Islet of Langerhans (tissue), 1 donor: ENCODE measurements at regions not wholly inside any gene's neighbourhood (a gene's known extent, or its start where the extent isn't known, plus 50 kb on each side); places are given as distances from the start of the nearest gene placed in this dataset.

Experiments used
- FAIRE-seq: peaks from one replicate; lab custom pipeline; 2011; peaks lifted over from hg19 to GRCh38; lab: Jason Lieb, UNC

DNA sequence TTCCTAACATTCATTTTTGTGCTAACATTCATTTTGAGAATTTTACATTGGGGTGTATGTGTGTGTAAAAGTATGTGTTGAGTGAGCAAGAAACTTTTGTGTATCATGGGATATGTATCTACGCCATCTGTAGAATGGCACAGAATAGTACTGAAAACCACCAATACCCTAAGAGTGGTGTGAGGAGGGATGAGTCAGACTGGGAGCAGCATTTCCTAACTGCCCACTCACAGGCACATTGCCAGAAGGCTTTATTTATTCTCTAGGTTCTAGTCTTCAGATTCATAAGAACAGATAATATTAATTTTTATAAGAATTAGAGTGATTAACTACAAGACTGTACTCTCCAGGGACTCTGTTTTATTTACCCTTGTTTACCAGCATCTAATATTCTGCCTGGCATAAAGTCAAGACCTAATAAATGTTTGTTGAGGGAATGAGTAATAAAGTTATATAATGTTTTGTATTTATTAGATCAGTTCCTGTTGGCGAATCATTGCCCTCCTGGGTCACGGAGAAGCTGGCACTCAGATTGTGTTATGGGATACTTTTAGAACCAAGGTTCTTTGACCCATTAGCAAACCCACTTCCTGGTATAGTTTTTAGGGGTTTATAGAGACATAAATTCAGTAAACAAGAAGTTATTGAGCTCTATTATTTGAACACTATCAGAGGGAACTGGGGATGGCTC, 159.1 kb upstream of the PPP2R2B start:
- FAIRE-seq: no peak

DNA sequence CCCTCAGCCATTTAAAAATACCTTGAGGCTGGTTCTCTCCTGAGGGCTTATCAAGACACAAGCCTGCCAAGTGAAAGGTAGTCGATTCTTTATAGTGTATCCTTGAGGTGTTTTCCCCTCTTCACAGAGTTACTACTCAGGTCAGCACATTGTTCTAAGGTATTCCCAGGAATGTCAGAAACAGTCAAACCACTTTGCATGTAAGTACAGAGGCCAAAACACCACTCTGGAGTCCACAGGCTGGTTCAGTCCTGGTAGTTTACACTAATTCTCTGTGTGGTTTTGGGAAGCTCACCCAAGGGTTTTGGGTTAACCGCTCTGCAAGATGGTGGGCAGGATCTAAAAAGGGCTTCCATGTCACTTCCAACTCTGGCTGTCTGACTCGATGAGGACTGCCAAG, 162.3 kb upstream of the PPP2R2B start:
- no peak for FAIRE-seq

DNA sequence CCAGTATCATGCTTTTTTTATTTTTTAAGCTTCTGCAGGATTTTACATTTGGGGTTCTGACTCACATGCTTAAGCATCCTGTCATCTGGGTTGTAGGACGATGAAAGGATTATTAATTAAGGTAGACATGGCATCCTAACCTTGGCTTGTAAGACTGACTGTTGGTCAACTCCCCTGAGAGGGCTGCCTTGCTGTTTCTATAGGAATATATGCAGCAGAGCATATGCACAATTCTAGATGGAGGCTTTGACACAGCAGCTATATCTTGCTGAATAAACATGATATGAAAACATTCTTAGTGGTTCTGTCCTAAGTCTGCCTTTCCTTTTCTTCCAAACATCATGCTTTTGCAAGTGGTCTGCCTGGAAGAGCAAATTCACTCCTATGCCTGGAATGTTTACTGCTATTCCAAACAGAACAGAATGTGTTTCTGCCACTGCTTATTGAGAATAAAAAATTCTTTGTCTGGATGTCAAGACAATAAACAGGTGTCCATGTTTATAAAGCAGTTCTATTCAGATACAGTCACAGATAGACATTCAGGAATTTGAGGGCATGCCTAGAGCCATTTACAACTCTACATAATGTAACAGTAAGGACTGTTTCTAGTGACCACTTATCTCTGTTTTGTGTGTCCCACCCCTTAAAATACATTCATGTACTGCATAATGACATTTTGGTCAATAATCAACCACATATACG, 166.2 kb upstream of the PPP2R2B start:
- no peak for FAIRE-seq

DNA sequence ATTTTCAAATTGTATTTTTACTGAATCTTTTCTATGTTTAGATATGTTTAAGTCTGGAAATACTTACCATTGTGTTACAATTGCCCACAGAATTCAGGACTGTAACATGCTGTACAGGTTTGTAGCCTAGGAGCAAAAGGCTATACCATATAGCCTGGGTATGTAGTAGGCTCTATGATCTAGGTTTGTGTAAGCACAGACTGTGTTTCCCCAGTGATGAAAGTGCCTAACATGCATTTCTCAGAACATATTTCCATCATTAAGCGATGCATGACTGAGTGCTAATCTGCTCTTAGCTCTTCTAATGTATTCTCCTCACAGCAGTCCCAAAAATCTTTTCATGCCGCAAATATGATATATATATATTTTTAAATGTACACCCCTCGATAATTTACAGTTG, 166.7 kb upstream of the PPP2R2B start:
- FAIRE-seq: no peak

DNA sequence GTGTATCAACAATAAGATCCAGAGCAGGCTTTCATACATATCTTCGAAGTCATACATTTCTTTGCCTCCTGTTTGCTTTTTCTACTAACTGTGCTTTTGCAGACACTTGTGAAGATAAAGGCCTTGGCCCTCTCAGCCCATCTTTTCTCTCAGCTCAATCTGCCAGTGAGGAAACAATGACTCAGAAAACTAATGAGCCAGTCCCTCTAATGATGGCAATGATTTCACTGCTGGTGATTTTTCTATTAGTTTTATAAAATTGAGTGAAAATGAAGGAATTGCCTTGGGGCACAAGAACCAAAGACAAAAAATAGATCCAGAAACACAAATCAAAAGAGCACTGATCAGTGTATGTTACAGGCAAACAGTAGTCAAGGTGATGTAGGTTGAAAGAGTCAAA, 167.7 kb upstream of the PPP2R2B start:
- FAIRE-seq: no peak

DNA sequence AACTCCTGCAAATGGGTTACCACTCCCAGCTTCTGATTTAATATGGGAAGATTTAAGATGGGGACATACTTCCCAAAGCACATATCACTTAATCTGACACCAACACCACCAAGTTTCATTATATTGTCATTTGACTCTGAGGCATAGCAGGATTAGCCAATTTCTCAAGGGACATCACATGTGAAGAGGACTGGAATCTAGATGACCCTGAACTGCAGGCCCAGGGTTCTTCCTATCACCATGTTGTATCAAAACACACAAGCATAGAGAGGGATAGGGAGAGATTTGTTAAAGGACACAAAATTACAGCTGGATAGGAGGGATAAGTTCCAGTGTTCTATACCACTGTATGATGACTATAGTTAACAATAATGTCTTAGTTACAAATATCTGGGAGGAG, 168.3 kb upstream of the PPP2R2B start:
- FAIRE-seq: no peak

DNA sequence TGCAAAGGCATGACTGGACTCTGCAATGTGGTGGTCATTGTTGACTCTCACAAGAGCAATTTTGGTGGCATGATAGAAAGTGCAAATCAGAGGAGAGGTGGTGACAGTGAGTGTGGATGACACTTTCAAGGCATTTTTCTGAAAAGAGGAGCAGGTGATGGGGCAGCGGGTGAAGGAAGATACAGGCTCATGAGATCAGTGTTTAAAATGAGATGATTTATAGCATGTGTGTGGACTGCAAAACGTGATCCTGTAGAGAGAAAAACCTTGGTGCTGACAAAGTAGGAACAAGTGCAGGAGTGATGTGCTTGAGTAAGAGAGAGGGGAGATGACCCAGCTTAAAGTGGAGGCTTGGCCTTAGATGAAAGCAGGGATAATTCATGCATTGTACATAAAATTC, 171.2 kb upstream of the PPP2R2B start:
- FAIRE-seq: no peak

DNA sequence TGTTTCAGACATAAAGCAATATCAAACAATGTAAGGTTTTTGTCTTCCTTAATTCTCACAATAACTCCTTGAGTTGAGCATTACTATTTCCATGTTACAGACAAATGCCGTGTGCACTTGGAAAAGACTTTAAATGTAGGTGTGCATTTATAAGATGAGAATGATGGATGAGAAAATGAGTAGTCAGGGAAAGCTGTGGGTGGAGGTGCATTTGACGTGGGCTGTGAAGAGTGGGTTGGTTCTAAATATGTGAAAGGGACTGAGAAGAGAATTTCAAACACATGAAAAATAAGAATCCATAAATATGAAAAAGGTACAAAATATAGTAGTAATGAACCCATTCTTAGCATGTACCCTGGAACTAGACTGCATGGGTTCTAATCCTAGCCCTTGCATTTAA, 171.6 kb upstream of the PPP2R2B start:
- FAIRE-seq: no peak

DNA sequence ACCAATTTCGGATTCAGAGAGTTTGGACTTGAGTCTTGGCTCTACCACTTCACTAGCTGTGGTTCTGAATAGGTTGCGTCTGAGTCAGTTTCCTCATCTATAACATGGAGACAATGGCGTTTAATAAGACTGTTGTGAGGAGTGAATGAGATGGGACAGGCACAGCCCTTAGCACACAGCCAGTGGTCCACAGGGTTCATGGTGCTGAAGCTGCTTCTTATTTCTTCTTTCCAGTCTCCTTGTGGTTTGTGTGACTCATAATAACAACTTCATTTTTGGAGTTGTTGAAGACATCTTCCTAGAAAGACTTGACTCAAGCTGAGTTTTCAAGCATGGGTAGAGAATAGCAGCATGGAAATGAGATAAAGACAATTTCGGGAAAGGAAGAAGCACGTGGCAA, 172.6 kb upstream of the PPP2R2B start:
- no peak for FAIRE-seq

DNA sequence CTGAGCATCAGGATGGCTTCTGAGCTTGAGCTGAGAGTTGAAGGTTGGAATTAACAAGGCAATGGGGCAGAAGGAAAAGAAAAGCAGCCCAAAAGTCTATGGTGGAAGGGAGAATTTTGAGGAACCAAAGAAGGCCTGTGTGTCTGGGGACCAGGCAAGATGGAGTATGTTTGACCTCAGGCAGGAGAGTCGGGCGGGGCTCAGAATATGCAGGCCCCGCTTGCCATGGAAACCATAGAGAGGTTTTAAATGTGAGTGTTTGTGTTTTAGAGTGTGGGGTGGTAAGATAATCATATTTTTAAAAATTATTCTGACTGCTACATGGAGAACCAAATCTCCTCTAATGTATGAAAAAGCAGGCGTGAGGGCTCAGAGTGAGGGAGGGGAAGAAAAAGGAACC, 174.0 kb upstream of the PPP2R2B start:
- no peak for FAIRE-seq

DNA sequence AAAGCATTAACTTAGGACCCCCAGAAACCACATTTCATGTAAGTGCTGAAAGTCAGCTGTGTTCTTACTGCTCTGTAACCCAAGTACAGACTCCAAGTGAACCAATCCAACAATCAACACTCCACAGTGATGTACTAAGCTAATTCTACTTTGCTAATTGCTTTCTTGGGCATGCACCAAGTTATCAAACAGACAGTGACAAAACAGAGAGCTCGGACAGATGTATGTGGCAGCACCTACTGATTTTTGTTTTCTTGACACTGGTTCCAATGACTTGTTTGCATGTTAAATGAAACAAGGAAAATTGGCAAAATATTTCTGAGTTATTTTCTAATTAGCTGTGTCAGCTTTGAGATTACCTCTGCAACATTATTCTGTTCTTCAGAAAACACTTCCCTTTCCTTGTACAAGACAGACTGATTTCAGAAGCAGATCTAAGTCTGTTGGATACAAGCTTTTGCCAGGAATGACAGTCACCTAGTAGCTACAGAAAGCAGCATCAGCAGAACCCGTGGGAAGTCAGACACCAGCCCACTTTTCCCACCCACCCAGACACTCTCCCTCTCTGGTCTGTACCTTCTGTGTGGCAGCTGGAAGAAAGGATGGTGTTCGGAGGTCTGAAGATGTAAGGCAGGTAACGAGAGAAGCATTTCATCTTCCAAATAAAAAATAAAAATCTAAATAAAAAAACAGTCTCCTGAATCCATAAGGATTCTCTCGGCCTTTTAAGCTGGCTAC, 176.7 kb upstream of the PPP2R2B start:
- FAIRE-seq: no peak

DNA sequence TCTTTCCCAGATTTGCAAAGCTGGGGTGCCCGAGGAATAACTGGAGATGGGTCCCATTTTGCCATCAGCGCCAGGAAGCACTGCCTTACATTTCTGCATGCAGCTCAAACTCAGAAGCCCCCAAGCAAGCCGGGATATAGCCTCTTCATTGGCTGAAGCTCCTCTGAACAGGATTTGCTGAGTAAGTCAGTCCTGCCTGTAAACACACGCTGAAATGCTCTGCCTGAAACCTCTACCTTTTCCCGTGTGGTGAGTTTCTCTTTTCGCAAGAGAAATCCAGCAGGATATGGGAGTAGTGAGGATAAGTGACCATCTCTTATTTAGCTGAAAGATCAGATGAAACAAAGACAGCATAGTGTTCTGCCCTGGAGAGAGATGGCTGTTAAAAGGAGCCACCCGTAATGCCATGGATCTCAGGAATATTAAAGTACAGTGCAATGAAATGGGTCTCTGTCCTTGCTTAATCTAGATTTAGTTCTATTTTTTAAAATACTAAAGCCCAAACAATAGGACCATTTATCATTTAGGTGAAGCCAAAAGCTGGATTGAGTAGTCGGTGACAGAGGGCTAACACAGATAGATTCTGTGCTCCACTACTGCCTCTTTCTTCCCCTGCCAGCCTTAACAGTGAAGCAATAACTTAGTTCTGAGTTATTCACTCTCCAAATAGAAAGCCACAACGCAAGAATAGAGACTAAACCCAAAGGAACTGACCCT, 177.5 kb upstream of the PPP2R2B start:
- FAIRE-seq: no peak

DNA sequence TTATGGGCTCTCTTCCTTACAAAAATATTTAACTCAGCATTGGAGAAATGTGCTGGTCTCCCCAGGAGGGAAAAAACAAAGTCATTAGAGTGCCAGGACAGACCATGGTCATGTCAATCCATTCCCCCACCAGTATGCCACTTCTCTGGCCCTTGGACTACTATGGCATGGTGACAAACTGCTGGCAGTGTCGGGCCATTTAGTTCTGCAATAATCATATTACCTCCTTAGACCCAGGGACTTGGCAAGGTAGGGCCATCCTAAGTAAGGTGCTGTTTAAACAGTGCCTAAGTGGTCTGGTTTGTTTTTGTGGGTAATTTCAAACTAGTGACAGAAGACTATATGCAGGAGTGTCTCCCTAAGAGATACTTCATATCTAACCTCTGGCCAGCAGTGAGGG, 177.8 kb upstream of the STK32A start:
- FAIRE-seq: no peak

DNA sequence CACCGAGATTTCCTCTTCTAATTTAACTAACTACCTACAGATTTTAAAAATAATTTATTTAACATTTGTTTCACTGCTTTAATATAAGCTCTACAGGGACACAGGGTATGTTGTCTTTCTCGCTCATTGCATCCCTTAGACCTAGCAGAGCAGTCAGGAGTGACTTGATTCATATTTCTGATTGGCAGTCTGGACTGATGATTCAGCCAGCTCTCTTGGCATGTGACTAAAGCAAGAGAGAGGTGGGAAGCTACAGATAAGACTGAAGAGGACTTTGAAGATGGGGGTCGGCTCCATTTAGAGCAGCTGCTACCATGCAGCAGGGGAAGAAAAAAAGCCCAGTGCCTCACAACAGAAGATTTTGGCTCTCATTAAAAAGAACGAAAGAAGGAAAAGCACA, 173.4 kb upstream of the STK32A start:
- no peak for FAIRE-seq

DNA sequence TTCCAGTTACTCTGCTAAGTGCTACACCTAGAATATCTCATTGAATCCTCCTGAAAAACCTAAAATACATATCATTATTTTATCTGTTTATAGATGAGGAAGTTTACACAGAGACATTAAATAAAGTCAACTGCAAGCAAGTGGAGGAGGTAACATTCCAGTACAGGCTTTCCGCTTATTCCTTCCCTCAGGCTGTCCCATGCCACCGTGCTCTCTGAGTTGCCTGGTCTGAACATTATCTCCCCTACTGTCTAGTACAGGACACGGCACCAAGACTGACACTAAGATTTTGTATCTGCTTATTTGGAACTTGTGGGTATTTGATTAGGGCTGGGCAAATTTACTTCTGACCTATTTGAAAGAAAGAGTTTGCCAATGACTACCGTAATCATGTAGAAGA, 172.4 kb upstream of the STK32A start:
- no peak for FAIRE-seq

DNA sequence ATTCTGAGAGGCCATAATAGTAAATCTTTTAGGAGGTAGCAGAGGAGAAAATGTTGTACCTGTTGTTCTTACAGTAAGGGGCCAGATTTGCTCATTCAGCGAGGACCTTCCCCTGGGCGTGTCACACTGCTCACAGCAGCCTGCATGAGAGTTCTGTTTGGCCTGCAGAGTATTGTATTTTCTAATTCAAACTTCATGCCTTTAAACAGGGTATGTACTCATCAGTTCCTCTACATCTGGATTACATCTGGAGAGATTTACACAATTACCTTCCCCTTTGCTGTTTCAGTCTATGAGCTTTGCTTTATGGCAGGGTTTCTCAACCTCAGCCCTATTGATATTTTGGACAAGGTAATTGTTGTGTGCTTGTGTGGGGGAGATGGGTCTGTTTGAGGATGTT, 170.9 kb upstream of the STK32A start:
- FAIRE-seq: no peak

DNA sequence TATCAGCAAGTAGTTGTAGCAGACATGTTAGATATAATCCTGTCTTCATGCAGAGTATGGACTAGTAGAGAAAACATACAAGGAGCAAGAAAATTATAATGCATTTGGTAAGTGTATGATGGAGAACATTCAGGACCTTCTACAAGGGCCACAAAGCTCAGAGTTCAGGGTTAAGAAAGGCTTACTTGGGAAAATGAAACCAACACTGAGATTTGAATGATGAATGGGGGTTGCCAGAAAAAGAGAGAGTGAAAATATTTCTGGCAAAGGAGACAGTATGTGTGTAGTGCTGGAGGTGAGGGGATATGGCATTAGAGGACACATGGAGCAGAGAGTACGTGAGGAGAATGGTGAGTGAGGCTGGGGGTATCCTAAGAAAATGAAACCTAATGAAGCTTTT, 169.8 kb upstream of the STK32A start:
- FAIRE-seq: no peak

DNA sequence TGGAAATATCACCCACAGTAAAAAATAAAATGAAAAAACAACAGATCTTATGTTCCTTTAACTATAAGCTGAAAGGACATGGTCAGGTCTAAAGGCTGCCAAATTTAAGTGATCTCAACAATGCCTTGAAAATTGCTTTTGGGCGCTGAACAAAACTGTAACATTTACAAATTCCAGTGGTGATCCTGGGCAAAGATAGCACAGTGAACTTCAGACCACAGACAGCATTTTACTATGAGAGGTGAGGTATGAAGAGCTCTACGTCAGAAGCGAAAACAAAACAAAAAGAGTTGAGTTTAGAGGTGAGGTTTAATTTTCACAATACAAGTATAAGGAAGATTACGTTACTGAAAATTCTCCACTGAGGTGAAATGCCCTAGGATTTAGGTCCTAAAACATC, 165.8 kb upstream of the STK32A start:
- FAIRE-seq: no peak

DNA sequence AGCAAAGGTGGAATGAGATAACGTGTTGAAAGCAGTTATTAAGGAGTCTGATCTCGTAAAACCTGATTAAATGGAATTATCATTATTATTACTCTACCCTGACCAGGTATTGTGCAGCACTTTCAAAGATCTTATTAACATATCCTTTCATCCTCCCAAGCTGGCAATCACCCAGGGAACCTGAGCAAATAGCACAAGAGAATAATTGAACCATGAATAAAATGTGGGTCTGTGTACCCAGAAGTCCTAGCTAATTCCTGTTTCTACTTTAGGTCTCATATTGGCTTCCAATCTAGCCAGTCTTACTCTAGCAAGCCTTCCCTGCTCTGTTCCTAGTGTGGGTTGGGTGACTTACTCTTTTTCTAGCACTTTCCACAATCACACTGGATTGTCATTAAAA, 162.2 kb upstream of the STK32A start:
- FAIRE-seq: no peak

DNA sequence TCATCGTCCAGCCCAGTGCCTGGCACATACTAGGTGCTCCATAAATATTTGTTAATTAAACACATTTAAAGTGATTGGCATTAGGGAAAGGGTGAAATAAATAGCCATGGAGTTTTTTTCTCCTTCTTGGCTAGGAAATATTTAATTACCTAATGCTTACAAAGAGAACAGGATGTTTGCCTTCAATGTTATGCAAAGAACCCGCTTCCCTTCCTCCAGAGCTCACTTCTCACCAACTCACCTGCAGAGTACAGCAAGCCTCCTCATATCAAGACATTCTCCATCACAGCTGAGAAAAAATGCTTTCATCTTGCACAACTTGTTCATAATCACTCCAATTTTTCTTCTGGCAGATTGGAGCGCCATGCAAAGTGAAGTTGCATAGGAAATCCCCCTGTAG, 161.7 kb upstream of the STK32A start:
- FAIRE-seq: no peak

DNA sequence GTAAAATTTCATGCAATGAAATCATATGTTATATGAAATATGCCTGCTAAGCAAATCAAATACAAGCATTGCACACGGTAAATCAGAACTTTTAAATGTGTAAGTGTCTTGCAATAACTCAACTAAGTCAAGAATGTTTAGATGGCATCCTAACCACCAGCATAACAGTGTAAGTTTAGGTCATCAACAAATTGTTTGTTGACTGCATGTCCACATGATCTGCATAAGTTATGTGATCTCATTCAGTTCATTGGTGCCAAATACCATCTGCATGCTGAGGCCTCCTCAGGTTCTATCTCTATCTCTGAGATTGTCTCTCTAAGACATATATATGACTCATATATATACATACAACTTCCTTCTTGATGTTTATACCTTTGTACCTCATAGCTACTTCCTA, 159.6 kb upstream of the STK32A start:
- no peak for FAIRE-seq

DNA sequence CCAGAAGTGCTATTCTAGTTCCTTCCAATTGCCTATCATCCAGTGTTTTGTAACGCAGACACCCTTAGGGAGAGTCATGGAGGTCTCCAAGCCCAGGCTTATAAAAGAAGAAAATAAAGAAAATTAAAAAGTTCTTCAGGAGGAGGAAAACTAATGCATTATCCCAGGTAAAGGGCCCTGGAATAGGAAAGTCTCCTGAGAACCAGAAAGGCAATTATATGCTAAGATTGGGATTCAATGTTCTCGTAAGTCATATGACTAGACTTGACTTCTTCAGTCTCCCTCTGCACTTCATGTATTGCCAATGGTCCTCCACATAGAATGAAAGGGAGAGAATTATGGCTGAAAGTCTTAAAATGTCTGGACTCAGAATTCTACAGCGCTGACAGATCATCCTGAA, 154.4 kb upstream of the STK32A start:
- no peak for FAIRE-seq

DNA sequence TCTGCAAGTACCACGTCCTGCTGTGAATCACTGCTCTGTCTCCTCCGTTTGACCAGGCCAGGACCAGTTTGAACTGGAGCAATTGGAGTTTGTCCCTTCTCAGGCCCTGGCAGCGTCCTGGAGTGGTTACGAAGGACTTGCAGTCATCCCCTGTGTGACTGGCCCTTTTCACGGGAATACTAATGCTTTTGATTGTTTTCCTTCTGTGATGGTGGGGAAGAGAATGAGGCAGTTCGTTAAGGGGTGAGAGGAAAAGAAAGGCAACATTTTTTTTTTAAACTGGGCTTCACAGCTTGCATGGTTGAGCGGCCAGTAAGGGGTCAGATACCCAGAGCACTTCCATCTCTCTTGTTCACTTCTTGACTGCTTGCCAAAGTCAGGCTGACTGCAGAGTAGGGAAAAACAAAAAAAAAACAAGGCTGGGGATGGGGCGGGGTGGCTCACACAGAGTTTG, 153.5 kb upstream of the STK32A start:
- FAIRE-seq: no peak
